ENCODE measurements at regions not wholly inside any gene's neighbourhood (a gene's known extent, or its start where the extent isn't known, plus 50 kb on each side); places are given as distances from the start of the nearest gene placed in this dataset.

GRCh38 chr17:68178831-68179230 lies 69.0 kb upstream of the AMZ2 start:
- no peaks in the 10 kb centered on the region for H3K79me2 ChIP-seq (ENCODE audit: low read length)
- no peak for DNase-seq
- H3K4me1 ChIP-seq (ENCODE audit: insufficient read depth, low read length), result peaks cover 9% of the 10 kb centered on the region
- H4K20me1 ChIP-seq (ENCODE audit: low read length), result no peaks in the 10 kb centered on the region
- no peaks in the 10 kb centered on the region for H3K27me3 ChIP-seq (ENCODE audit: low read length)
- no TSS peak for BruUV-seq (replicated peaks)
- no peak overlapping the region for H3K4me2 ChIP-seq (ENCODE audit: low read length)
- H2AFZ ChIP-seq (ENCODE audit: low read length), result no peak overlapping the region
- no peak for ATAC-seq
- no peaks in the 10 kb centered on the region for H3F3A ChIP-seq (ENCODE audit: low read length, unreplicated experiment)
- ChIA-PET POLR2A (ENCODE audit: unreplicated experiment) (no interaction called here), CTCF (no interaction called here)
- no peaks in the 10 kb centered on the region for H3K9me2 ChIP-seq (replicated peaks; ENCODE audit: low read length)
- H3K27ac ChIP-seq (ENCODE audit: low read length), result no peak overlapping the region
- H3K36me3 ChIP-seq (ENCODE audit: low read depth, low read length), result no peaks in the 10 kb centered on the region
- no peak overlapping the region for H3K4me3 ChIP-seq (ENCODE audit: low read length)
- no peaks in the 10 kb centered on the region for H3K9me3 ChIP-seq (ENCODE audit: low read length)
- H3K9ac ChIP-seq (ENCODE audit: low read length), result no peak overlapping the region
- intact Hi-C loops (cut with micrococcal nuclease), result no loop called here
- no peak for TF ChIP-seq EZH2phosphoT487 (IDR thresholded peaks at IDR 0.05; ENCODE audit: borderline replicate concordance, low read length)
- TF ChIP-seq CTCF (conservative IDR thresholded peaks at IDR 0.05; ENCODE audit: low read depth, low read length), result no peak
- no peak for TF ChIP-seq EZH2 (IDR thresholded peaks at IDR 0.05; ENCODE audit: low read length, unreplicated experiment)

- Histone ChIP-seq H2AFZ (ENCODE audit: low read length) (no peak overlapping the region), H3K27me3 (ENCODE audit: low read length) (no peaks in the 10 kb centered on the region), H3K9me2 (replicated peaks; ENCODE audit: low read length) (no peaks in the 10 kb centered on the region), H3K27ac (ENCODE audit: low read length) (no peak overlapping the region), H3F3A (ENCODE audit: low read length, unreplicated experiment) (no peaks in the 10 kb centered on the region), H3K9ac (ENCODE audit: low read length) (no peak overlapping the region), H3K4me3 (ENCODE audit: low read length) (no peak overlapping the region), H3K36me3 (ENCODE audit: low read depth, low read length) (no peaks in the 10 kb centered on the region), H3K9me3 (ENCODE audit: low read length) (no peaks in the 10 kb centered on the region), H3K79me2 (ENCODE audit: low read length) (no peaks in the 10 kb centered on the region), H3K4me2 (ENCODE audit: low read length) (no peak overlapping the region), H4K20me1 (ENCODE audit: low read length) (no peaks in the 10 kb centered on the region), H3K4me1 (ENCODE audit: insufficient read depth, low read length) (peaks cover 9% of the 10 kb centered on the region)
- no TSS peak for BruUV-seq (replicated peaks)
- no peak for ATAC-seq
- POLR2A ChIA-PET (ENCODE audit: unreplicated experiment), result no interaction called here
- no peak for DNase-seq
- CTCF ChIA-PET, result no interaction called here
- no peak for TF ChIP-seq EZH2 (IDR thresholded peaks at IDR 0.05; ENCODE audit: low read length, unreplicated experiment)
- no peak for TF ChIP-seq CTCF (conservative IDR thresholded peaks at IDR 0.05; ENCODE audit: low read depth, low read length)
- no peak for TF ChIP-seq EZH2phosphoT487 (IDR thresholded peaks at IDR 0.05; ENCODE audit: borderline replicate concordance, low read length)
- intact Hi-C loops (cut with micrococcal nuclease), result no loop called here
Observed at GRCh38 chr17:68179236-68179925, 68.5 kb upstream of the AMZ2 start.

- DNase-seq, result no peak
- Histone ChIP-seq H3K27me3 (ENCODE audit: low read length) (no peaks in the 10 kb centered on the region), H3K79me2 (ENCODE audit: low read length) (no peaks in the 10 kb centered on the region), H3K36me3 (ENCODE audit: low read depth, low read length) (no peaks in the 10 kb centered on the region), H3K4me3 (ENCODE audit: low read length) (no peak overlapping the region), H3F3A (ENCODE audit: low read length, unreplicated experiment) (no peaks in the 10 kb centered on the region), H3K27ac (ENCODE audit: low read length) (no peak overlapping the region), H3K9me3 (ENCODE audit: low read length) (no peaks in the 10 kb centered on the region), H3K4me2 (ENCODE audit: low read length) (no peak overlapping the region), H2AFZ (ENCODE audit: low read length) (no peak overlapping the region), H3K9me2 (replicated peaks; ENCODE audit: low read length) (no peaks in the 10 kb centered on the region), H4K20me1 (ENCODE audit: low read length) (no peaks in the 10 kb centered on the region), H3K4me1 (ENCODE audit: insufficient read depth, low read length) (peaks cover 9% of the 10 kb centered on the region), H3K9ac (ENCODE audit: low read length) (no peak overlapping the region)
- no peak for ATAC-seq
- intact Hi-C loops (cut with micrococcal nuclease), result no loop called here
- TF ChIP-seq EZH2 (IDR thresholded peaks at IDR 0.05; ENCODE audit: low read length, unreplicated experiment) (no peak), EZH2phosphoT487 (IDR thresholded peaks at IDR 0.05; ENCODE audit: borderline replicate concordance, low read length) (no peak), CTCF (conservative IDR thresholded peaks at IDR 0.05; ENCODE audit: low read depth, low read length) (no peak)
- POLR2A ChIA-PET (ENCODE audit: unreplicated experiment), result no interaction called here
- BruUV-seq (replicated peaks), result no TSS peak
- CTCF ChIA-PET, result no interaction called here
Observed at GRCh38 chr17:68179926-68180285, 67.9 kb upstream of the AMZ2 start.
